BJ (cell line): ENCODE measurements at regions not wholly inside any gene's neighbourhood (a gene's known extent, or its start where the extent isn't known, plus 50 kb on each side); places are given as distances from the start of the nearest gene placed in this dataset.

ENCODE experiments used
- CTCF ChIA-PET: fragments of 350-600 bp; formaldehyde crosslinking; extraction: SDS; loops from one replicate; lab custom pipeline; 2021; ENCODE audit warnings: antibody characterized with exemption, inconsistent platforms; lab: Yijun Ruan, JAX
- POLR2A ChIA-PET: fragments of 300-600 bp; sonication (Branson Sonifier 250); formaldehyde crosslinking; extraction: SDS; loops from one replicate; lab custom pipeline; 2021; ENCODE audit warnings: antibody characterized with exemption; lab: Charles Lee
- DNase-seq: peaks from one replicate; pipeline ENCODE4 v3.0.0-alpha.2; 2011; ENCODE audit warnings: low read depth
- H3K27me3 ChIP-seq: 2 replicates; pipeline ENCODE4 v1.6.0; 2011; ENCODE audit warnings: low read length; ENCODE audit not compliant: control insufficient read depth, insufficient read depth
- H3K36me3 ChIP-seq: 2 replicates; pipeline ENCODE4 v1.5.1; 2011; ENCODE audit warnings: low read length; ENCODE audit not compliant: control insufficient read depth, insufficient read depth
- H3K4me3 ChIP-seq: 2 replicates; pipeline ENCODE4 v1.5.1; 2011; ENCODE audit warnings: low read depth, mild to moderate bottlenecking, control low read depth, low read length
- CTCF ChIP-seq: IDR thresholded peaks from 2 replicates; pipeline ENCODE4 v1.5.1; 2011; ENCODE audit warnings: low read depth, mild to moderate bottlenecking, control low read depth, inconsistent platforms, low read length, moderate library complexity; ENCODE audit not compliant: insufficient read depth

GRCh38 chr5:156241266-156241665 is 85.7 kb upstream of the SGCD start:
- no peak for DNase-seq
- Histone ChIP-seq H3K27me3 (no peaks in the 10 kb centered on the region), H3K36me3 (no peaks in the 10 kb centered on the region), H3K4me3 (no peak overlapping the region)
- CTCF ChIA-PET: interaction anchor here (1.3 kb wide), 1 partner anchor 11 kb away, joined by 3 read pairs; no protein-coding TSS in a partner anchor
- POLR2A ChIA-PET: no interaction called here
- no peak for TF ChIP-seq CTCF

- Histone ChIP-seq H3K36me3 (no peaks in the 10 kb centered on the region), H3K27me3 (no peaks in the 10 kb centered on the region), H3K4me3 (no peak overlapping the region)
- ChIA-PET CTCF (interaction anchor here (0.5 to 1.6 kb wide), 3 partner anchors 9 to 78 kb away, joined by 3 to 4 read pairs (median 4); no protein-coding TSS in a partner anchor), POLR2A (no interaction called here)
- TF ChIP-seq CTCF: no peak
- DNase-seq: no peak
These were observed 81.1 kb upstream of the SGCD start for GRCh38 chr5:156245895-156246294.

- ChIA-PET CTCF (no interaction called here), POLR2A (no interaction called here)
- Histone ChIP-seq H3K27me3 (no peaks in the 10 kb centered on the region), H3K36me3 (no peaks in the 10 kb centered on the region), H3K4me3 (no peak overlapping the region)
- TF ChIP-seq CTCF: no peak
- DNase-seq: no peak
These were observed 75.9 kb upstream of the SGCD start for GRCh38 chr5:156251076-156251475.

- no peaks in the 10 kb centered on the region for H3K27me3 ChIP-seq
- TF ChIP-seq CTCF: no peak
- DNase-seq: no peak
- H3K36me3 ChIP-seq: no peaks in the 10 kb centered on the region
- CTCF ChIA-PET: no interaction called here
- POLR2A ChIA-PET: no interaction called here
- no peak overlapping the region for H3K4me3 ChIP-seq
These were observed 73.8 kb upstream of the SGCD start for GRCh38 chr5:156253130-156253529.

- POLR2A ChIA-PET: no interaction called here
- no peak for TF ChIP-seq CTCF
- DNase-seq: no peak
- no peaks in the 10 kb centered on the region for H3K27me3 ChIP-seq
- no peaks in the 10 kb centered on the region for H3K36me3 ChIP-seq
- H3K4me3 ChIP-seq: no peak overlapping the region
- CTCF ChIA-PET: interaction anchor here (0.7 kb wide), 1 partner anchor 8 kb away, joined by 3 read pairs; no protein-coding TSS in a partner anchor
These were observed 72.8 kb upstream of the SGCD start for GRCh38 chr5:156254196-156254595.
